PC-9 (cell line): ENCODE measurements at regions not wholly inside any gene's neighbourhood (a gene's known extent, or its start where the extent isn't known, plus 50 kb on each side); places are given as distances from the start of the nearest gene placed in this dataset.

ENCODE experiments used
- BruUV-seq: library from RNA; stranded (reverse); fragments of 400-500 nt; replicated peaks from 2 replicates; lab custom pipeline; 2021; lab: Mats Ljungman, UMichigan
- CTCF ChIA-PET: fragments of 300-600 bp; sonication (Branson Sonifier 250); formaldehyde crosslinking; loops from one replicate; lab custom pipeline; 2022; ENCODE audit warnings: antibody characterized with exemption; lab: Charles Lee
- POLR2A ChIA-PET: fragments of 300-600 bp; sonication (Branson Sonifier 250); formaldehyde crosslinking; loops from one replicate; lab custom pipeline; 2022; ENCODE audit warnings: antibody characterized with exemption; ENCODE audit not compliant: unreplicated experiment; lab: Charles Lee
- DNase-seq, 2 experiments: peaks; one replicate each; pipeline versions ENCODE4 v3.0.0 to v3.0.0-alpha.2; 2015 to 2022; ENCODE audit warnings: mixed read lengths in 1 of 2
- H2AFZ ChIP-seq: fragments of 200-600 bp; sonication (generic); 2 replicates; pipeline ENCODE4 v1.8.1; 2017; ENCODE audit warnings: antibody characterized with exemption
- H3F3A ChIP-seq: fragments of 200-600 bp; sonication (generic); 2 replicates; pipeline ENCODE4 v1.8.1; 2017; ENCODE audit warnings: antibody characterized with exemption, mild to moderate bottlenecking, low read depth; ENCODE audit not compliant: insufficient read depth
- H3K27ac ChIP-seq: fragments of 200-600 bp; sonication (generic); 2 replicates; pipeline ENCODE4 v1.6.1; 2016; ENCODE audit warnings: mixed run types
- H3K27me3 ChIP-seq: fragments of 200-600 bp; sonication (generic); 2 replicates; pipeline ENCODE4 v1.6.1; 2016; ENCODE audit warnings: low read depth, mixed run types; ENCODE audit not compliant: insufficient read depth
- H3K36me3 ChIP-seq: fragments of 200-600 bp; sonication (generic); 2 replicates; pipeline ENCODE4 v1.6.1; 2016; ENCODE audit warnings: low read depth, mixed run types
- H3K4me1 ChIP-seq: fragments of 200-600 bp; sonication (generic); replicated peaks from 2 replicates; pipeline ENCODE4 v1.6.1; 2016; ENCODE audit warnings: mixed run types; ENCODE audit not compliant: insufficient read depth
- H3K4me2 ChIP-seq: fragments of 200-600 bp; sonication (generic); 2 replicates; pipeline ENCODE4 v1.6.1; 2017; ENCODE audit warnings: mixed run types
- H3K4me3 ChIP-seq: fragments of 200-600 bp; sonication (generic); 2 replicates; pipeline ENCODE4 v1.6.1; 2016; ENCODE audit warnings: mixed run types
- H3K79me2 ChIP-seq: fragments of 200-600 bp; sonication (generic); 2 replicates; pipeline ENCODE4 v1.6.1; 2017; ENCODE audit warnings: low read depth, mixed run types
- H3K9me2 ChIP-seq: fragments of 200-600 bp; sonication (generic); 2 replicates; pipeline ENCODE4 v1.8.1; 2017; ENCODE audit warnings: mild to moderate bottlenecking; ENCODE audit not compliant: insufficient read depth
- H3K9me3 ChIP-seq: fragments of 200-600 bp; sonication (generic); 2 replicates; pipeline ENCODE4 v1.8.1; 2016; ENCODE audit warnings: low read depth; ENCODE audit not compliant: insufficient read depth
- H4K20me1 ChIP-seq: fragments of 200-600 bp; sonication (generic); 2 replicates; pipeline ENCODE4 v1.8.1; 2017; ENCODE audit not compliant: insufficient read depth
- CTCF ChIP-seq: fragments of 200-600 bp; sonication (generic); conservative IDR thresholded peaks from 2 replicates; pipeline ENCODE4 v1.6.1; 2017; ENCODE audit warnings: mixed run types, antibody characterized with exemption, mild to moderate bottlenecking, moderate library complexity
- EZH2 ChIP-seq: fragments of 200-600 bp; sonication (generic); IDR thresholded peaks from 2 replicates; pipeline ENCODE4 v1.8.0; 2017; ENCODE audit warnings: antibody characterized with exemption, low read depth
- intact Hi-C: fragments of 100-400 bp; cut with micrococcal nuclease; formaldehyde crosslinking; loops from one replicate; pipeline ENCODE4 v1.10.0; 2022; ENCODE audit not compliant: unreplicated experiment

- BruUV-seq = no TSS peak
- Histone ChIP-seq H3K36me3 (no peaks in the 10 kb centered on the region), H3K4me2 (no peak overlapping the region), H3K4me3 (no peak overlapping the region), H3K4me1 (peaks cover 17% of the 10 kb centered on the region), H3F3A (no peaks in the 10 kb centered on the region; the same call in 1 of the 2 replicates), H3K27ac (no peak overlapping the region), H3K9me3 (no peaks in the 10 kb centered on the region), H3K9me2 (no peaks in the 10 kb centered on the region), H3K79me2 (no peaks in the 10 kb centered on the region), H4K20me1 (no peaks in the 10 kb centered on the region), H3K27me3 (no peaks in the 10 kb centered on the region), H2AFZ (no peak overlapping the region)
- DNase-seq = no peak
- intact Hi-C loops = no loop called here
- POLR2A ChIA-PET = no interaction called here
- CTCF ChIA-PET = no interaction called here
- TF ChIP-seq EZH2 (no peak), CTCF (no peak)
Observed at GRCh38 chr5:74166064-74166463, 474.5 kb downstream of the ENC1 start.

GRCh38 chr5:74164725-74165235, 475.7 kb downstream of the ENC1 start:
- Histone ChIP-seq H2AFZ (no peak overlapping the region), H3K4me1 (peaks cover 17% of the 10 kb centered on the region), H3K27ac (no peak overlapping the region), H3K4me2 (no peak overlapping the region), H3K9me2 (no peaks in the 10 kb centered on the region), H3K9me3 (no peaks in the 10 kb centered on the region), H3K79me2 (no peaks in the 10 kb centered on the region), H3K27me3 (no peaks in the 10 kb centered on the region), H3F3A (no peaks in the 10 kb centered on the region; the same call in 1 of the 2 replicates), H3K4me3 (no peak overlapping the region), H4K20me1 (no peaks in the 10 kb centered on the region), H3K36me3 (no peaks in the 10 kb centered on the region)
- BruUV-seq = no TSS peak
- ChIA-PET POLR2A (no interaction called here), CTCF (no interaction called here)
- intact Hi-C loops = no loop called here
- no peak for DNase-seq
- TF ChIP-seq EZH2 (no peak), CTCF (no peak)

DNA sequence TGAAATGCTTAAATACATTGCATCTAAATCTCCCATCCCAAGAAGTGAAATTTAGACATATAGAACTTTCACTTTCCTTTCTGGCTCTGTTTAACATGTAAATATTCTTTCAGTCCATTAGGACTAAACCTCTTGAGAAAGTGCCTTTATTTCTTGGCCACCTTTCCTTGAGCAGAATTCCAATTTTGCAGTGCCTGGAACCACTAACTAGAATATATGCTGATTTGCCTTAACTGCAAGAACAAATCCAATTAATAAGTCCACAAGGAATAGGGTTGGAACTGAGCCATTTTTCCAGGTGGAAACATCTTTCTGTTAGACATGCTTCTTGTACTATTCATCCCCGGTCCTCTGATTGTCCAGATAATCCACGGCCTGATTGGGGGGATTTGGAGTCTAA, 478.0 kb downstream of the ENC1 start:
- DNase-seq = no peak
- no peaks in the 10 kb centered on the region for H3K79me2 ChIP-seq
- H3K4me1 ChIP-seq = peaks cover 6% of the 10 kb centered on the region
- no peak overlapping the region for H2AFZ ChIP-seq
- no peak overlapping the region for H3K27ac ChIP-seq
- intact Hi-C loops = no loop called here
- no peaks in the 10 kb centered on the region for H4K20me1 ChIP-seq
- no peak overlapping the region for H3K4me3 ChIP-seq
- H3K36me3 ChIP-seq = no peaks in the 10 kb centered on the region
- no peaks in the 10 kb centered on the region for H3F3A ChIP-seq
- no peaks in the 10 kb centered on the region for H3K9me2 ChIP-seq
- CTCF ChIA-PET = no interaction called here
- TF ChIP-seq EZH2 (no peak), CTCF (no peak)
- no peaks in the 10 kb centered on the region for H3K9me3 ChIP-seq
- POLR2A ChIA-PET = no interaction called here
- no peaks in the 10 kb centered on the region for H3K27me3 ChIP-seq
- H3K4me2 ChIP-seq = no peak overlapping the region
- BruUV-seq = no TSS peak
